ENCODE measurements at regions not wholly inside any gene's neighbourhood (a gene's known extent, or its start where the extent isn't known, plus 50 kb on each side); places are given as distances from the start of the nearest gene placed in this dataset.

GRCh38 chr6:108734271-108734922, 113.8 kb upstream of the ARMC2 start:
- no peak for DNase-seq

- DNase-seq = no peak
Measured at GRCh38 chr6:108735310-108736001, 112.8 kb upstream of the ARMC2 start.

GRCh38 chr6:108736002-108736361, 112.2 kb upstream of the ARMC2 start:
- no peak for DNase-seq

DNA sequence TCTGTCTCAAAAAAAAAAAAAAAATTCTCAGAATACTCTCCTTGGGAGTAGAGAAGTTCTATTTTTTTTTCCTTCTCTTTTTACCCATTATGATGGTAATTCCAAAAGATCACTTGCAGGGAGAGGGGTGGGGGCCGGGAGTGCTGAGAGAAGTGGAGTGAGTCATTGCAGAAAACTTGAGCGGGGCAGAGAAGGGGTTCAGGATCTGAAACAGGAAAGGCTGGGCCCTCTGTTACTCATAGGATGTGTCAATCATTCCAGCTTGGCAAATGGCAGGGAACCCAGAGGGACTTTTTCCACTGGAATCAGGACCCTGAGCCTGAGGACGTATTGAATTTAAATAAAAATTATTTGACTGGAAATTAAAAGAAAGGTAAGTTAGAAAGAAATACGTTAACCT, 111.4 kb upstream of the ARMC2 start:
- peak; percentile 92 for DNase-seq

DNA sequence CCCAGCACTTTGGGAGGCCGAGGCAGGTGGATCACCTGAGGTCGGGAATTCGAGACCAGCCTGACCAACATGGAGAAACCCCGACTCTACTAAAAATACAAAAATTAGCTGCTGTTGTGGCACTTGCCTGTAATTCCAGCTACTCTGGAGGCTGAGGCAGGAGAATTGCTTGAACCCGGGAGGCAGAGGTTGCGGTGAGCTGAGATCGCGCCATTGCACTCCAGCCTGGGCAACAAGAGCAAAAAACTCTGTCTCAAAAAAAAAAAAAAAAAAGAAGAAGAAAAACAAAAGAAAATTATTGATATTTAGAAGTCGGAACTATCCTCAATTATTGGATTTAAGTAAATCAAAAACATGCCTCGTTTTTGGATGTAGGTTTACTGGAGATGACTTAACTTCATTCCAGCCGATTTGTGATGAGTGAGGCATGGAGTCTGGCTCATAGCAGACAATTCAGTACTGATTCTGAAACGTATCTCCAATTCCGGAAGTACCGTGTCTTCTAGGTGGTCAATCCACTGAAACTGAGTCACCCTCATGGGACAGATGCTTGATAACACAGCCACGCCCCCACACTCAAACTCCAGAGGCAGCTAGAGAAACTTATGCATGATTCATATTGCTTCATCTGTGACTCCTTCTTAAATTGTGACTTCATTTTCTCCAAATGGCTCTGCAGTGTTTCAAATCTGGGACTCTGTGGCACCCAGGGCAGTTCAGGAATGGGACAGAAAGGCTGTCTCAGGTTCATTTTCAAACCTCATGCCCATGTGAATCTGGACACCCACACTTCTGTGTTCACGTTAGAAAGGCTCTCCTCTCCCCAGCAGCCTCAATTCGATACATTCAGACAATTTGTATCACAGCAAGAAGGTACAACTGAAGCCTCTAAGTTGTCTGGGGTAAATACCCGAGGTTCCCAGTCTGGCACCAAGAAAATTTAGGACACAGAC, 110.4 kb upstream of the ARMC2 start:
- peak; percentile 98 for DNase-seq

- no peak for DNase-seq
Measured at GRCh38 chr6:108738684-108739416, 109.4 kb upstream of the ARMC2 start.

DNA sequence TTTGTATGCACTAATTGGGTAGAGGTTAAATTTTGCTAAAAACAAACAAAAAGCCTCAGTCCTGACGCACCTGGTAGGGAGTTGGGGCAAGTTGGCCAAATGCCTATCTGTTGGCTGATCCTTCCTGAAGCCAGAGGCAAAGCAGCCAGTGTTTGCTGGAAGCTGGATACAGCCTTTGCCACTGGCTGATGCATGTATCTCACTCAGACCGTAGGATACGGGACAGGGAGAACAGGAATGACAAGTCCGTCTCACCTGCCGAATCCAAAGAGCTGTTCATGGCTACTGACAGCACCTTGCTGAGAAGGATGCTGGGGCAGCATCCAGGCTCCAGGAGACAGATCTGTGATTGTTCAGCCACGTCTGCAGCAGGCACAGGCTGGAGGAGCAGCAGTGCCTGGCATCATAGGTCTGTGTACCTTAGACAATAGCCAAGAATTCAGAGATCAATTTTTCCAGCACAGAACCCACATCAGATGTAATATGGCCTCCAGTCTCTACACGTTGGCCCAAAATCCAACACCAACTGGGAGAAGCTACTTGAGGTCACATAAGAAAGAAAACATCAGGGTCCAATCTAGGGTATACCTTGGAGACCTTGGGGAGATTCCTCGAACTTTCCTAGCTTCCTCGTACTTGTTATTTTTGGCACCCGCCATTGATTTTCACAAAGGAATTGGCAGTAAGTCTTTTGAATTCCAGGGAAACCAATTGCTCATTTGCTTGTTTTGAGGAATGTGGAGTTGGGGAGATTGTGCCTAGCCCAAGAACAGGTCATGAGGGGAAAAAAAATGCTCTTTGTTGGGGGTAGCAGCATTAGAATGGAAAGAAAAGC, 108.5 kb upstream of the ARMC2 start:
- peak; percentile 41 for DNase-seq

- no peak for DNase-seq
Measured at GRCh38 chr6:108741331-108741989, 106.8 kb upstream of the ARMC2 start.

- no peak for DNase-seq
Measured at GRCh38 chr6:108742041-108742440, 106.2 kb upstream of the ARMC2 start.

DNA sequence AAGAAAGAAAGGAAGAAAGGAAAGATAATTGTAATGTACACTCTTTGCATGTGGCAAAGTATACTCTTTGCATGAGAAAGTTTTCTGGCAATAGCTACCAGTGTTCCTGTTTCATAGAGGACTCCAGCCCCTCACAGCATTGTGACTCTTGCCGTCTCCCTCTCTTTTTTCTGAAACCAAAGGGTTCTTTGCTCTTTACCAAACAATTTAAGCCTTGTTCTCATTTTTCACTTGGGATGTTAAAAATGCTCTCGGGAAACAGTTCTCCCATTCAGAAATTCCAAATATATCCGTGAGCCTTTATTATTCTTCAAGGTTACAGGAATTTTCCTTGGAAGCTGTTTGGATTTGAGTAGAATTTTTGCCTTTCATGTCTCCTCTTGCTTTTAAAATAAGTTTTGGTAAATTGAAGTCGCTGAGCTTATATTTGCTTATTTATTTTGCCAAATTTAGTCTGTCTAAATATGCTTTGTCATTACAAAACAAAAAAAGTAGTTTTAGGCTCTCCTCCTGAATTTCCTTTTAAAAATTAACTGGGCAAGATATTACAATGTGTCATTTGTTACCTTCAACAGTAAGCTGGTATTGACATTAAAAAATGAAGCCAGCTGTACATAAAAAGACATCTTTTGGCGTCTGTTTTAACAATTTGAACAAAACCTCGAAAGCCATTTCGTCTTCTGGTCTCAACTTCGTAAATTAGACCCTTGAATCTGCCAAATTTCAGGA, 103.8 kb upstream of the ARMC2 start:
- DNase-seq = no peak

GRCh38 chr6:108744996-108745395, 103.2 kb upstream of the ARMC2 start:
- no peak for DNase-seq

GRCh38 chr6:108745664-108746336, 102.4 kb upstream of the ARMC2 start:
- no peak for DNase-seq

- no peak for DNase-seq
Measured at GRCh38 chr6:108746366-108746765, 101.9 kb upstream of the ARMC2 start.

DNA sequence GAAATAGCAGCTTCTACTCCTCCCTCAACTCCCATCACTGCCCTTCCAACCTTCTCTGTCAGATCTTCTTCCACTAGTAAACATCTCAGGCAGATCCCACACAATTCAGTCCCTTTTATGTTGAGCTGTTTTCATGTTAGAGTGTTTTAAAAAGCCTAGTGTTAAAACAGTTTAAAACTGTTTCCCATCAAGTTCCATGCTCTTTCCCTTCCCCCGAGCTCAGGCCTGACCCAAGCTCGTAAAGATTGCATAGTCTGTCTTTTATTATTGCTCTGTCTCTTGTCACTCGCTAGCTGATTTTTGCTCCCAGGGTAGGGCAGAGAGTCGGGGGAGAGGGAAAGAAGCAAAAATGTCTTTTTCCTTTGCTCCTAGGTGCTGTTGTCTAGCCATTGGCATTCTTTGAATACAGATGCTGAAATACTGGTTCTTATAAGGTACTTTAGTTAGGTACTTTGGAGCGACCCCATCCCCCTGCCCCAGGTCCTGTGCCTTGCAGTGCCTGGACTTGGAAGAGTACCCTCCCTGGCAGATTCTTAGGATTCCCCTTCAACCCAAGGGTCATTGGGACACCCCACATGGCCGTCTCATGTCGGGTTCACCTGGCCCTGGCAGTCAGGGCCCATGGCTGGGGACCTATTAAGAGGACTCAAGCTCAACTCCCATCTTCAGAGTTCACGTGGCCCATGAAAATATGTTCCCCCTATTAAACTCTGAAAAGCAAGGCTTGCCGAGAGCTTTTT, 101.2 kb upstream of the ARMC2 start:
- DNase-seq = no peak

GRCh38 chr6:108748055-108748454, 100.2 kb upstream of the ARMC2 start:
- peak; percentile 51 for DNase-seq

DNA sequence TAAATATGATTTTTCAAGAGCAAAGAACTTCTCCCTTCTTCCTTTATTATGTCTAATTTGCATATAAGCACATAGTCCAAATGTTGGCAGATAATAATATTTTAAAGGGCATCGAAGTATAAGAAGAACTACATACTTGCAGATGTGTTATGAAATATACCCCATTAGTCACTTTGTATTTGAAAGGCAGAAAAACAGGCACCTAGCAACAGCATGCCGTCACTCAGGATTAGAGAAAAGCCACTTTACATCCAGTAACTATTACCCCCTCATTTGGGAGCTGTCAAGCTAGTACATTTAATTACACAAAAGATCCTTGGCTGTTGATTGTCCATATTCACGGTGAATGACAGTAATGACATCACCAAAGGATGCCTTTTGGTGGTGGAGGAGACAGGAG, 99.3 kb upstream of the ARMC2 start:
- DNase-seq = no peak

DNA sequence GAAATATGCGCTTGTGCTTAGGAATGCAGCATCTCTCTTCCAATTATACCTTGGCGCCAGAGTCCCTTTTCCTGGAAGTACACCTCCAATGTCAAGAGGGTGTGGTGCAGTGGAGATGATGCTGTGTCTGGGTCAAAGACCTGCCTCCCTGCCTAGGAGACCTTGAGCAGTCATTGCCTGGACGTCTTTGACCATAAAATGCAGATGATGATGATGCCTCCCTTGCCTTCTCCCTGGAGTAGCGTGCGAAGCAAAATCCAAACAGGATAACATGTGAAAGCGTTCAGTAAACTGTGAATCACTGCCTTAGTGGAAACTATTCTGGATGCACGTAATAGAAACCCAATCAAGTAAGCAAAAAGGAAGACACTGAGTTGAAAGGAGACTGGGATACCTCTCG, 97.4 kb upstream of the ARMC2 start:
- DNase-seq = no peak

DNA sequence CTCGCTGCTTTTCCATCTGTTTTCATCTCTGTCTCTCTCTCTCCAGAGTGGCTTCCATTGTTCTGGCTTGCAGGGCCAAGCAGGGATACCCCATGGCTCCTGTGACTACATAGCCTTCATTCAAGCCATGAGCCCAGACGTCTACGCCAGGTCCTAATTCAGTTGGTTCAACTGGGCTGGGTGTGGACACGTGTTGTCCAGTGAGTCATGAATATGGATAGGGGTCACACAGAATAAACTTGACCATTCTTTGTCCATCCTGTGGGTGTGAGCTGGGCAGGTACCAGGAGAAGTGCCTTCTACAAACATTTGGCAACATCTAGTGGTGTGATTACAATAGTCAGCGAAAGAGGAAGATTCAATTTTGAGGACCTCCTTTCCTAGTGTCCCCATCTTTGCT, 96.9 kb upstream of the ARMC2 start:
- DNase-seq = no peak

All from fibroblast of skin of right quadriceps (primary cell).